ENCODE measurements at regions not wholly inside any gene's neighbourhood (a gene's known extent, or its start where the extent isn't known, plus 50 kb on each side); places are given as distances from the start of the nearest gene placed in this dataset.
"Not testable (repeated sequence)": the region's sequence is repeated elsewhere in the genome, so short reads cannot be mapped to it uniquely, and the experiment has no call there.

GRCh38 chr16:52740333-52740732 is 193.4 kb upstream of the TOX3 start:
- no peak for DNase-seq (ENCODE audit: low spot score)
- TF ChIP-seq, protein P1, sequence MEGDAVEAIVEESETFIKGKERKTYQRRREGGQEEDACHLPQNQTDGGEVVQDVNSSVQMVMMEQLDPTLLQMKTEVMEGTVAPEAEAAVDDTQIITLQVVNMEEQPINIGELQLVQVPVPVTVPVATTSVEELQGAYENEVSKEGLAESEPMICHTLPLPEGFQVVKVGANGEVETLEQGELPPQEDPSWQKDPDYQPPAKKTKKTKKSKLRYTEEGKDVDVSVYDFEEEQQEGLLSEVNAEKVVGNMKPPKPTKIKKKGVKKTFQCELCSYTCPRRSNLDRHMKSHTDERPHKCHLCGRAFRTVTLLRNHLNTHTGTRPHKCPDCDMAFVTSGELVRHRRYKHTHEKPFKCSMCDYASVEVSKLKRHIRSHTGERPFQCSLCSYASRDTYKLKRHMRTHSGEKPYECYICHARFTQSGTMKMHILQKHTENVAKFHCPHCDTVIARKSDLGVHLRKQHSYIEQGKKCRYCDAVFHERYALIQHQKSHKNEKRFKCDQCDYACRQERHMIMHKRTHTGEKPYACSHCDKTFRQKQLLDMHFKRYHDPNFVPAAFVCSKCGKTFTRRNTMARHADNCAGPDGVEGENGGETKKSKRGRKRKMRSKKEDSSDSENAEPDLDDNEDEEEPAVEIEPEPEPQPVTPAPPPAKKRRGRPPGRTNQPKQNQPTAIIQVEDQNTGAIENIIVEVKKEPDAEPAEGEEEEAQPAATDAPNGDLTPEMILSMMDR (IDR thresholded peaks at IDR 0.05; ENCODE audit: extremely low read depth, missing control alignments): no peak

- DNase-seq (ENCODE audit: low spot score): not testable (repeated sequence)
These were observed 192.0 kb upstream of the TOX3 start for GRCh38 chr16:52738992-52739391.

GRCh38 chr16:52731219-52731875 is 184.4 kb upstream of the TOX3 start:
- TF ChIP-seq, protein P1 (IDR thresholded peaks at IDR 0.05; ENCODE audit: extremely low read depth, missing control alignments): no peak

DNA sequence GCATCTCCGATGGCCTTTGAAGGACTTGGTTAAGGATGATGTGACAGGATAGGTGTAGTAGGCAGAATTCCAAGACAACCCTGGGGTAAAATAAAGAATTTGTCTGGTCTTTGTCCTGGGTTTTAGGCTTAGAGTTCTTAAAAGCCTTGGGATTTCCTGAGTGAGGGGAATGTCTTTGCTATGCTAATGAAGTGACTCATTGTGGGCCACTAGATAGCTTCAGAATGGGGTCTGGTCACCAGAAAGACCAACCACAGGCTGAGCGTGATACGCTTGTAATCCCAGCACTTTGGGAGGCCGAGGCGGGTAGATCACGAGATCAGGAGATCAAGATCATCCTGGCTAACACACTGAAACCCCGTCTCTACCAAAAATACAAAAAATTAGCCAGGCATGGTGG is 182.8 kb upstream of the TOX3 start:
- TF ChIP-seq, protein P1 (IDR thresholded peaks at IDR 0.05; ENCODE audit: extremely low read depth, missing control alignments): no peak
- DNase-seq (ENCODE audit: low spot score): no peak

More at GRCh38 chr16:52731219-52731875, 184.4 kb upstream of the TOX3 start:
- no peak for DNase-seq (ENCODE audit: low spot score)

DNA sequence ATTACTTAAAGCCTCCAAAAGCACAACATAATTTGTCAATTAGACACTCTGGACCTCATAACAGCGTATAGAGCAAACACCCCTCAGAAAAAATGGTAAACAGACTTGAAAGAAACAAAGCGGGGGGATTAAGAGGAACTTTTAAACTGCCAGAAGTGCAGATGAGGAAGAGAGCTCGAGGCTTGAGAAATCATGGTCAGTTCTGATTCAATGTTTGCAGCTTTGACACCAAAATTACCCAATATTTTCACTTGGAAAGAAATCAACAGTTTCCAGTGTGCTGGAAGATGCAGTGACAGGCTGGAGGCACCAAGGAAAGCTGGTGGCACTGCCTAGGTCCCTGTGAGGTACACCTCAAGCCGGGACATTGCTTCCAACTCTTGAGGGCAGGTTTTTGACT is 180.9 kb upstream of the TOX3 start:
- DNase-seq (ENCODE audit: low spot score): no peak
- TF ChIP-seq, protein P1 (IDR thresholded peaks at IDR 0.05; ENCODE audit: extremely low read depth, missing control alignments): no peak

GRCh38 chr16:52727441-52727840 is 180.5 kb upstream of the TOX3 start:
- TF ChIP-seq, protein P1 (IDR thresholded peaks at IDR 0.05; ENCODE audit: extremely low read depth, missing control alignments): no peak
- DNase-seq (ENCODE audit: low spot score): no peak

DNA sequence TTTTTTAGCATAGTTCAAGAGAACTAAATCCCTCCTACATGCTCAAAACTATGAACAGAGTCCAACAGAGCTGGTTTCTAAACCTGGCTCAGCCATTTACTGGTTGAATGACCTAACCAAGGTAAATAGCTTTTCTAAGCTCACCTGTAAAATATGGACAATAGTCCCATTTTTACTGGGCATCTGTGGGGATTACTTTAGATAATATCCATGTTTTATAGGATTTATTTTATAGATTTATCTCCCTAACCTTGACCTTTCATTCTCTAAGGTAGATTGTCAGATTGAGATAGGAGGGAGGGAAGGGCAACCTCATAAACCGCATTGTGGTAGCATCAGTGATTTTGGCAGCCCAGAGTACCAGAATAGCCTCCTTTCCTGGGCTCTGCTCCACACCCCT is 178.5 kb upstream of the TOX3 start:
- TF ChIP-seq, protein P1 (IDR thresholded peaks at IDR 0.05; ENCODE audit: extremely low read depth, missing control alignments): no peak
- no peak for DNase-seq (ENCODE audit: low spot score)

DNA sequence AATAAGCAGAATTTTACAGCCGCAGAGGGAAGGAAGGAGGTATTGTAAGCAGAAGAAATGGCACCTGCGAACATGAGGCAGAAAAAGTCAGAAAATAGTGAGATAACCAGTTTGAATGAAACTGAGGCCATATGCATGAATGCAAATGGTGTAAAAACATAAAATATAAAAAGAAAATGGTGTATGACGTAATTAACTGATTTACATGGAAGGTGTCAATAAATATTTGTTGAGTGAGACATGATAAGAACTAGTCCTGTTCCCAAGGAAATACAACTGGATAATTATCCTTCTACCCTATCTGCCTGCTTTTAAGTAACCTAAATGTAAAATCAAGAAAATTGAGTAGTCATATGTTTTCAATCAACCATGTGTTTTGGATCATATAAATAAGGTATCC is 178.1 kb upstream of the TOX3 start:
- TF ChIP-seq, protein P1 (IDR thresholded peaks at IDR 0.05; ENCODE audit: extremely low read depth, missing control alignments): no peak
- no peak for DNase-seq (ENCODE audit: low spot score)

Measured in GM20000 (cell line).